GM10266 (cell line): ENCODE measurements at regions not wholly inside any gene's neighbourhood (a gene's known extent, or its start where the extent isn't known, plus 50 kb on each side); places are given as distances from the start of the nearest gene placed in this dataset.

Source experiments
- DNase-seq: peaks from one replicate; pipeline ENCODE4 v3.0.0; 2012; ENCODE audit errors: extremely low spot score
- TF ChIP-seq, protein P1 (sequence below): IDR thresholded peaks from 2 replicates; pipeline ENCODE4 v1.5.1; 2012; ENCODE audit warnings: mild to moderate bottlenecking, low read depth; ENCODE audit not compliant: control insufficient read depth, insufficient read depth; ENCODE audit errors: missing control alignments

DNA sequence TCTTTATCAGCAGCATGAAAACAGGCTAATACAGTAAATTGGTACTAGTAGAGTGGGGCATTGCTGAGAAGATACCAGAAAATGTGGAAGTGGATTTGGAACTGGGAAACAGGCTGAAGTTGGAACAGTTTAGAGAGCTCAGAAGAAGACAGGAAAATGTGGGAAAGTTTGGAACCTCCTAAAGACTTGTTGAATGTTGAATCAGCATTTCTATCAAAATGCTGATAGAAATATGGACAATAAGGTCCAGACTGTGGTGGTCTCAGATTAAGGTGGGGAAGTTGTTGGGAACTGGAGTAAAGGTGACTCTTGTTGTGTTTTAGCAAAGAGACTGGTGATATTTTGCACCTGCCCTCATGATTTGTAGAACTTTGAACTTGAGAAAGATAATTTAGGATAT is 231.2 kb upstream of the KCND2 start:
- DNase-seq, result no peak
- TF ChIP-seq, protein P1, sequence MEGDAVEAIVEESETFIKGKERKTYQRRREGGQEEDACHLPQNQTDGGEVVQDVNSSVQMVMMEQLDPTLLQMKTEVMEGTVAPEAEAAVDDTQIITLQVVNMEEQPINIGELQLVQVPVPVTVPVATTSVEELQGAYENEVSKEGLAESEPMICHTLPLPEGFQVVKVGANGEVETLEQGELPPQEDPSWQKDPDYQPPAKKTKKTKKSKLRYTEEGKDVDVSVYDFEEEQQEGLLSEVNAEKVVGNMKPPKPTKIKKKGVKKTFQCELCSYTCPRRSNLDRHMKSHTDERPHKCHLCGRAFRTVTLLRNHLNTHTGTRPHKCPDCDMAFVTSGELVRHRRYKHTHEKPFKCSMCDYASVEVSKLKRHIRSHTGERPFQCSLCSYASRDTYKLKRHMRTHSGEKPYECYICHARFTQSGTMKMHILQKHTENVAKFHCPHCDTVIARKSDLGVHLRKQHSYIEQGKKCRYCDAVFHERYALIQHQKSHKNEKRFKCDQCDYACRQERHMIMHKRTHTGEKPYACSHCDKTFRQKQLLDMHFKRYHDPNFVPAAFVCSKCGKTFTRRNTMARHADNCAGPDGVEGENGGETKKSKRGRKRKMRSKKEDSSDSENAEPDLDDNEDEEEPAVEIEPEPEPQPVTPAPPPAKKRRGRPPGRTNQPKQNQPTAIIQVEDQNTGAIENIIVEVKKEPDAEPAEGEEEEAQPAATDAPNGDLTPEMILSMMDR, result no peak

DNA sequence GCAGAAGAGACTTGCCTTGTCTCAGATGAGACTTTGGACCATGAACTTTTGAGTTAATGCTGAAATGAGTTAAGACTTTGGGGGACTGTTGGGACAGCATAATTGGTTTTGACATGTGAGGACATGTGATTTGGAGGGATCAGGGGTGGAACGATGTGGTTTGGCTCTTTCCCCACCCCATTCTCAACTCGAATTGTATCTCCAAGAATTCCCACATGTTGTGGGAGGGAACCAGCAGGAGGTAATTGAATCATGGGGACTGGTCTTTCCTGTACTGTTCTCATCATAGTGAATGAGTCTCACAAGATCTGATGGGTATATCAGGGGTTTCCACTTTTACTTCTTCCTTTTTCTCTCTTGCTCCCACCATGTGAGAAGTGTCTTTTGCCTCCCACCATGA is 229.7 kb upstream of the KCND2 start:
- TF ChIP-seq, protein P1, result no peak

DNA sequence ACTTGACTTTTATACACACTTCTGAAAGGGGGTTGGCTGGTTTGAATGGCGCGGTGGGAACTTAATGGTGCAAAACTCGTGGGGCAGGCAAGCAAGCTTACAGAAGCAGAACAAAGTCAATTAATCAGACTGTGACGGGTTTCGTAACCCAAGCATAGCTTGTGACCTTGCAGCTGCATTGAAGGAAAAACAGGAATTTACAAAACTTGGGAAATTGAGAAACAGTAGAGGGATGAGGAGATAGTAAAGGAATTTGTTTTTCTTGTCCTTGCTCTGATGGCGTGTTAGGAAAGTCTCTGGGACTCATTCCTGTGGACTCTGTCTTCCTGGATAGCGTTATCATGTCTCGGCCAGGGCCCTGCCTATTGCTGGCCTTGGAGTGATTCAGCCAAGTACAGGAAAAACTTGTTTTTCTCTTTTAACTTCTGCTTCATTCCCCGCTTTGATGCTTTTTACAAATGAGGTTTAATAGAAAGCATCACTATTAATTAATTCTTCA is 220.0 kb upstream of the KCND2 start:
- TF ChIP-seq, protein P1, result no peak
- DNase-seq, result no peak

More for the DNA sequence above, 229.7 kb upstream of the KCND2 start:
- DNase-seq, result no peak

DNA sequence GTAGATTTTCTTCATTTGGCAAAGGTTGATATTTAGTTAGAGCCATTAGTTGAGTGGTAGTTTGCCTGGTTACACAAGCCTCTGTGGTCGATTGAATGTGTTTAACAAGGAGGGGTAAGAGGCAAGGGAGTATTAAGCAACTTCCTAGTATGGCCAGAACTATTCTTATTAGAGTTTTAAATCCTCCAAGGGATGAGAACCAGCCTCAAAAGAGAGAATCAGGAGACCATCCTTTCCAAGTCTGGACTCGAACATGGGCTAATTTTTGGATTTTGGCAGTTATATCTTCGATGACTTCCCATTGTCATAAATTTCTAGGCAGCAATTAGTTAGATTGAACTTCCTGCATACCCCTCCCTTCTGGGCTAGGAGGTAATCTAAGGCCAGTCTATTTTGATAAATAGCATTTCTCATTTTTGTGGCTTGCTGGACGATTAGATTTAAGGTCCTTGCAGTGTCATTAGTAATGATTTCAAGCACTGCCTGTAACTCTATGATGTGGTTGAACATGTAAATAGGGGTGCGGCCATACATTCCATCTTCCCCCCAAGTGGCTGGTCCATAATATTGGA is 219.5 kb upstream of the KCND2 start:
- DNase-seq, result no peak

DNA sequence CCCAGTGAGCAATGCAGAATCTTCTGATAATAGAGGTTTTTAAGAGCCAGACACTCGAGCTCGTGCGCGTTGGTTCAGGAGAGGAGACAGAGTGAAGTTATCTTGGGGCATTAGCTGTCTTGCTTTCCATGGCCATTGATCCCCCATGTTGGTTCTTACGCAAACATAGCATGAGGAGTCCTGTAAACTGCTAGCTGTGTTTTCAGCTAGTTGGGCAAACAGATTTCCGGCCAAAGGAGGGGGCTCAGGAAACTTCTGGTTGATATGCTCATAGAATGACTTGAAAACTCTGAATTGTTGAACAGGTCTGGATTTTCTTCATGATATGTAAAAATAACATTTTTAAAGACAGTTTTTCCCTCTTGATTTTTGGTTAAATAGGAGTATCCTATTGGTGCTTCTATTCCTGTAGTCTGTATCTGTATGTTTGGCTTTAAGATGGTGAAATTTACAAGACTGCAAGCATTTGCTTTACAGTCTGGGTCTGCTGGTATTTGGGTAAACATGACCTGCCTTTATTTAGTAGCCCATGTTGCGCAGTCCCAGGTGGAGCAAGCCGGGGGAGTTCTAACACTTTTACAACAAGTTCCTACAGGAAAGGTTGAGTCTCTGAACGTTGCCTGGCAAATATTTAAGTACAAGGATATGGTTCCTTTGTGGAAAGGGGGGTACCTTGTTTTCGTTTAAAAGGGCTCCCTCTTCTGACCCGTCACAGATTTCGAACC is 218.4 kb upstream of the KCND2 start:
- TF ChIP-seq, protein P1, result no peak
- no peak for DNase-seq

More for the DNA sequence above, 219.5 kb upstream of the KCND2 start:
- TF ChIP-seq, protein P1, result no peak

DNA sequence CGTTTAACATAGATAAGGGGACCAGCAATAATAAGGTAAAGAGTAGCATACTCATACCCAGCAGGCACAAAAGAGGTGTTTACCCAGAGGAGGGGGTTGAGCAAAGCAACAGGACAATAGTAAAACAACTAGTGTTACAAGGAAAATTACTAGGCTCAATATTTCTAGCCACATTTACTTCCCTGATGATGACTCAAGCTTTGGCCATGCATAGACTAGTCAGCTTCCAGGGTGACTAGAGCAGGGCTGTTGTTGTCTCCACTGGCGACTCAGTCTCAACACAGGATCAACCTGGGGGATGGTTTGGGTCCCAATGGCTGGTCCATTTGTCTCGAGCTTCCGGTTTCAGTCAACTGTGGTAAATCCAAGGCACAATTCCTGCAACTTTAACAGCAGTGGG is 217.7 kb upstream of the KCND2 start:
- TF ChIP-seq, protein P1, result no peak
- DNase-seq, result no peak

GRCh38 chr7:120056227-120056626 is 216.7 kb upstream of the KCND2 start:
- no peak for DNase-seq
- TF ChIP-seq, protein P1, result no peak
